HG02973 (cell line): ENCODE measurements at regions not wholly inside any gene's neighbourhood (a gene's known extent, or its start where the extent isn't known, plus 50 kb on each side); places are given as distances from the start of the nearest gene placed in this dataset.

ENCODE experiments used
- ATAC-seq: cut with Tn5 transposase; IDR thresholded peaks from one replicate; pipeline ENCODE4 v1.9.1; 2021; ENCODE audit warnings: moderate library complexity; ENCODE audit not compliant: unreplicated experiment

DNA sequence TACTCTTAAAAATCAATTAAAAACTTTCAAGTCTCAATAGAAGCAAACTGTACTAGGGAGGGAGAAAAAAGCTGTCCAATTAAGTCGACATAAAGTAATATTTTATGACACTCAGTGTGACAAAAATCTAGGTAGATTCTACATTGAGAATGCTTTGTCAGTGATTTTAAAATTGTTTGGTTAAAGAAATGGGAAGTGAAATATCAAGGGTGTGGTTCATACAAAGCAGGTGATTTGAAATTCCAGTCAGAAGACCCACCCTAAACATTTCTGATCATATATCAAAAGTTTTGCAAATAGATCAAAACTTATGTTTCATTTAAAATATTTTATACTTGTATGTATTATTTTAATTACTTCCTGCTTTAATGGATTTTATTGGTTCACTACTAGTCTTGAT is 338.9 kb upstream of the DCC start:
- no peak for ATAC-seq

DNA sequence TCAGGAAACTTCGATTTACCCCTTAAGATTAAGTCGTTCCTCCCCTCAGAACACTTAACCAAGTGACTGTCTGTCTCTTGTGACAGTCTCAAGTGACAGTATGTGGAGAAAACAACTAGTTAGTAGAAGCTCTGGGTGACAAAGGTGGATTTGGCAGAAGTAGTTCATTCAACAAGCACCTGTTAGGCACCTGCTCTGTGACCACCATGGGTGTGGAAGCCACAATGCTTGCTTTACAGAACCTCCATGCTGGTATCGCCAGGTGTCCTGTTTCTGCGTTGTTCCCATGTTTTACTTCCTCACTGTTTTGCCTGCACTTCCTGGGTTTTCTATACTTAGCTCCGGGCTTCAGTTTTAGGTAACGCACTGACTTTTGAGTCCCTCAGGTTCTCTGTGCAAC is 337.4 kb upstream of the DCC start:
- no peak for ATAC-seq

DNA sequence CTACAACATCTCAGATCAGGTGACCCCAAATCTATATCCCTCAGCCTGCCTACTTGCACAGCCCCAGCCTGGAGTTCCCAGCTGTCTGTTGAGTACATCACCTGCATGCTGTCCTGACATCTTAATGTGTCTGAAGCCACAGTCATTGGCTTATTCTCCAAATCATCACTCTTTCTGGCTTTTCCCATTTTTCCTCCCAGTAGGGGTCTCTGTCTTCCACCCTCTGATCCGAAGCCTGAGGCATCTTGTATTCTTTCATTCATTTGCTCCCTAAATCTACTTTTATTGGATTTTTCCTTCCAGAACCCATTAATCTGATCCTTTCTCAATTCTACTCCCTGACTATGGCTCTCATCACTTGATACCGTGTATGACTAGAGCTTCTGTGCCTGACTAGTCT is 332.9 kb upstream of the DCC start:
- ATAC-seq: no peak

DNA sequence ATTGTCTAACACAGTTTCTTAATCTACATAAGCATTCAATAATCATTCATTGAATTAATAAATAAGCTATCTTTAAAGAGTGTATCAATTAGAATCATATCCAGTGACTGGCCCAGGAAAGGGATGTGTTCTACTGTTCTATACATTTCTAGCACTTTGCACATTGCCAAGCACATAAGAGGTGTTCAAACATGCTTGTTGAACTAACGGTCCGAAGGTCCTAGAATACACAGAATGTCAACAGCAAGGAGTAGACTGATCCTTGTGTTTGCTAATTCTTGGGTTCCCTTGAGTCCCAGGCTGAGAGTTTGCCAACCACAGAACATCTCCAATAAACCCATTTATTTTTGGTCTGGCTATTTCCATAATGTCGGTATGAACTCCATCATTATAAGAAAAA is 331.7 kb upstream of the DCC start:
- ATAC-seq: no peak

DNA sequence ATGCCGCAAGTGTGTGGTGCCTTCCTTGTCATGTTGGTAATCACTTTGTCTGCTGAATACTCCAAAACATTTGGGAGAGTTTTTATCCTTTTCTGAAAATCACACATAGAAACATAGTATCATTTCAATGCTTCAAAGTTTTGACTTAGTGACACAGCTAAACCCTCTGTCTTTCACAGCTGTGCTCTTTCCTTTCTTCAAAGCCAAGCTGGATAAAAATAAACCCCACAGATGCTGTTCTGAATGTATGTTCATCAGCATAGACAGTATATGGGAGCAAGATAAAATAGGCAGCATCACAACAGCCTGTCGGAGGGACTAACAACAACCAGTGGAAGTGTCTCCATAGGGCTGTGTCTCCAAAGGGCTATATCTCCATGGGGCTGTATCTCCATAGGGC is 331.3 kb upstream of the DCC start:
- ATAC-seq: no peak

DNA sequence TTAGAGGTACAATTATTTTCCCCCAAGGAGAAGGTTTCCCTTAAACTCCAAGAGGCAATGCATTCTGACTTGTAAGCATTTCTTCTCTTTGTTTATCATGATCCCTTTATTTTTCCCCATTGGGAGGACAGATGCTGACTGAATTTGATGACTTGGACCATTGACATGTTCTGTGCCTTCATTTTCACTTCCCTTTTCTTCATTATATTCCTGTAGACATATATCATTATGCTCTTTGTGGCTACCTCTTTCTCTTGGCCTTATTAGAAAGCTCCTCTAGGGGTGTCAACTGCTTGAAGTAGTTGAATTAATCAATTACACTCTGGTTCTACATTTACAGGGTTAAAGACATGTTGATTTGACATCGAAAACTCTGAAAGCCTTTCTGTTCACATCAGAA is 330.0 kb upstream of the DCC start:
- no peak for ATAC-seq

DNA sequence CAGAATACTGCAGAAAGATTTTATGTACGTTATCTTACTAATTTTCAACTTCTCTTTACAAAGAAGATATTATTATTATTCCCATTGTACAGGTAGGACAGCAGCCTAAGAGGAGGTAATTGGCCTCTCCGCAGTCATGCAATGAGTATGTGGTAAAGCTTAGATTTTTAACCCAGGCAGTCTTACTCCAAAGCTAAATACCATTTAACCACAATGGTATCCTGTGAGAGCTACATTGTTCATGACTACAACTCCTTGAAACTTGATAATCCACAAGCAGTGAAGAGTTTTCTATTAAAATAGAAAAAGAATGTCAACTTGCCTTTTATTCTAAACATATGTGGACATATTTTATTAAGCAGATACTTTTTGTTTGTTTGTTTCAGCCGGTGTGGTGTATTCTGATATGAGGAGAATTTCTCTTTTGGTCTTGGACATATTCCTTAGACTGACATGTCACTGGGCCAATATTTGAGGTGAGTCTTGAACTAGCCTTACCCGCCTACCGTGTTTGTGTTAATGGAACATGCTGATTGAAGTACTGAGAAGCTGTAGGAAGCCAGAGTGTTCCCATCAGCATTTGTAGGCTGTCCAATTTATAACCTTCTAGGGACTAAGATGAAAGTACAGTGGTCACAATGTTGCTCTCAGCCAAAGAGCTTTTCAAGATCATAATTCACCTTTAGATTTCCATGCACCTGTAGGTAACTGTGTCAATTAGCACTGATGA is 293.9 kb upstream of the DCC start:
- no peak for ATAC-seq

DNA sequence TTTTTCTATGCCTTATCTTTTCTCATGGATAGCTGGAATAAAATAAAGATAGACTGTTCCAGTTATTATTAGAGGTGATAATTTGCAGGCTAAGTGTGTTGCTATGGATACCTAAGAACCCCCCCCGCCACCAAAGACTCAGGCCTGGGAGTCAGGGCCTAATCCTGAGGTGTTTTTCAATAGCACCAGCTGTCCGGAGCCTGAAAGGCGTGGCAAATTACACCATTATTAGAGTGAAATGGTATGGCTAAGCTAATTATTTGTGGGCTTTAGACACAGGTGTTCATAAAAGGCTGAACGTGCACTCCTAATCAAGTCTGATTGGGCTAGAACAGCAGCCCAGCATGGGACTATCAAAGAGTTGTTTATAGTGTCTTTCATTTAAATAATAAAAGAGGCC is 293.2 kb upstream of the DCC start:
- no peak for ATAC-seq

DNA sequence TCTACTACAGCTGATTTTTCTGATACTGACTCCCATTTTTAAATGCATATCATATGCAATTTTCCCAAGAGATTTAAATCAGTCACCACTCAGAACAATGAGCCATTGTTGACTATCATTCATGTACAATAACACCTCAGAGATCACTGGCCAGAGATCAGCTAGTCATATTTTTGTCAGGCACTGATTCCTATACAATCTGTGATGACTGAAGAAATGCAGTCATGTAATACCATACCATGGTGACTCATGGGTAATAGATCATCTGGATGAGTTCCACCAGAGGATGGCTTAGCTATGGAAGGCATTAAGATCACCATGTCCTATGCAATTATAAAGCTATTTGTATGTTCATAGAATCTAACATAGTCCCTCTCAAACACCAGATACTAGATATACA is 285.7 kb upstream of the DCC start:
- no peak for ATAC-seq

DNA sequence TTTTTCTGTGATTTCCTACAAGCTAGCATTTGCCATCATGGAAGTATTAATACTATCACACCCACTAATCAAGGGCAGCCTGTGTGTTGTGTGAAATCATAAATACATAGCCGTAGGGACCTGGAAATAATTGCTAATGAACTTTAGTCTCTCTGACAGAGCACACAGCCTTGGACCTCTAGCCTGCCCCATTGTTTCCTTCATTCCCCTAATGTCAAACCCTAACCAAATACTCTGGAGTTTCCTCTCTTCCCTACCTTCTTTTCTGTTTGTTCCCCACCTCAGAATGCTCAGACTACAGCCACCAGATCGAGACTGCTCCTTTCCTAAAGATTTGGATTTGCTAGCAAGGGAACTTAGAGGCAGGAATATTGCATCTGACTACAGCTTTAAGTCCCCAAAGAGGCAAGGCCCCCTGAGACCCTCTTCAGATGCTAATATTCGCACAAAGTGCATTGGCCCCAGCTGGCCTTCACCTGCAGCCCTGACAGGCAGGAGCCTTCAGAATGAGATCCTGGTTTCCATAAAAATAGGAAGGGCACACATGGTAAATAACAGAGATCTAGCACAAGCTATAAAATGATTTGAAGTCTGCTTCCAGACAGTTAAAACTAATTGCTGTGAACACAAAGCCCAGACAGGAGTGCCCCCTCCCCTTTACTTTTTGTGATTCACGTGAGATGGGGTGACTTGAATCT is 279.2 kb upstream of the DCC start:
- ATAC-seq: no peak

DNA sequence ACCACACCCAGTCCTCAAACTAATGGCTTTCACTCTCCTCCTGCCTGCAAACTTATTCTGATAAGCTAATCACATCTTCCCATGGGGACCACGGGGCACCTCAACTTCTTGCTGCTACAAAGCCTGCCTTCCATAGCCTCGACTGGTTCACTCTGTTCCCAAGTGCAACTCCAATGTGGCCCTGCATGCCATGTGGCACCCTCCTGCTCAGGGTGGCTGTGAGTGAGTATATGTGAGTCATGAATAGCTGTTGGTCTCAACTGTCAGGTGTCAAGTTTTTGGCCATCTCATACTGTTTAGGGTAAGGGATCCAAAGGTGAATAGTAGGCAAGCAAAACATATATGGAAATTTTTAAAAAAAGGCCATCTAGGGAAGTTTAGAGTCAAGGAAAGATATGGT is 276.1 kb upstream of the DCC start:
- ATAC-seq: no peak

DNA sequence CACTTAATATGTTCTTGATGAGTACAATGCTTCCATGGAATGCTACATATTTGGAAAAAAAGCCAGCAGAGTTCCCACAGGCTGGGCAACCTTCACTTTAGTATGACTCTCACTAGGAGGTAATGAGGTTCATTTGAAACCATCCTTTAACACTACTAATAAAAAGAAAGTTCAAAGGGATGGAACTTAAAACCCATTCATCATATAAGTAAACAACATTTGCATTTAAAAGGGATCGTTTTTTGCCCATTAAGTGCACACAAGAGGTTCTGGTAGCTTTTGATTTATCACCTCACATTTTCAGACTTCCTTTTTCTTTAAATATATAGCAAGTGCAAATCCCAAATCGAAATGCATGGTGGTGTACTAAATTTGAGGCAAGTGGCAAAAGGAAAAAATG is 270.8 kb upstream of the DCC start:
- ATAC-seq: no peak

DNA sequence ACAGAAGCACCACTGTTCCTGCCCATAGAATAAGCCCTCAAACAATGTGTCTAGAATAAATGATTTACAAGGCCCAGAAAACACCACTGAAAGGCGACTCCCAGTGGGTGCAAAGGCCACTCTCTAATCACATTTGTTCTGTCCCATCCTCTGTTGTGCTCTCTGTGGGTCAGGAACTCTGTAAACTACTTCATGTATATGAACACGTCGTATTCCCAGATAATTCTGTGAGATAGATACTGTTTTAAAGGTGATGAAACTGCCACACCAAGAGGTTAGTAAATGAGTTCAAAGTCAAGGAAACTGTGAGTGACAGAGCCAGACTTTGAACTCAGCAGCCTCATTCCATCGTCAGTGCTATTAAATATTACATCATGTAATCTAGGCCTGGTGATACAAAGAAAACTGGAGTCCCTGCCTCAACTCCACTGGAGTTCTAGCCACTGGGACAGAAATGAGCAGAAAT is 269.7 kb upstream of the DCC start:
- ATAC-seq: no peak

DNA sequence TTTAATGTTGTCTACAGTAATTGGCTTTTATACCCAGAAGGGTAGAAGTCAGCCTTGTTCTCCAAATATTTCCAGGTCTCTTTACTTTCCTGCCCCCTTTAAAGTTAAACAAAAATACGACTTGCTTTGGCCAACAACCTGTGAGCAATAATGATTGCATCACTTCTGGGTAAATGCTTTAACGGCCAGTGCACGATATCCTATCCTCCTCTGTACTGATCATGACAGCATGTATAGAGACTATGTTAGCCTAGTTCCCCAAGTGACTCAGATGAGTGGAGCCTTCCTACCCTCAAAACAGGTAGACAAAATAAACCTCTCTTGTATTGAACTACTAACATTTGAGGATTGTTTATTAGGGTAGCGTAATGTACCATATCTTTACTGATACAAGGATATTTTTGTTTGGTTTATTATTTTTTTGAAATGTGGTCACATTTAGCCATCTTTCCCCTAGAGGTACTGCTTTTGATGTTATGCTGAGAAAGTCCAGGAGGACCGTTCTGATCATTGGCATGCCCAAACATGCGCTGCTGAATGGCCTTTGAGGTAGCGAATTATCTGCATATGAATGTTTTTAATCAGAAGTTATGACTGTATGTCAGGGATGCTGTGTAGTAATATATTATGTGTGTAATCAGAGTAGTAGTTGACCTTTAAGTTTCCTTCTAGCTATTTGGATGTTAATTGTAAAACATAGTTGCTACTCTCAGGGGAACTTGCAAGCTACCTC is 262.6 kb upstream of the DCC start:
- no peak for ATAC-seq

DNA sequence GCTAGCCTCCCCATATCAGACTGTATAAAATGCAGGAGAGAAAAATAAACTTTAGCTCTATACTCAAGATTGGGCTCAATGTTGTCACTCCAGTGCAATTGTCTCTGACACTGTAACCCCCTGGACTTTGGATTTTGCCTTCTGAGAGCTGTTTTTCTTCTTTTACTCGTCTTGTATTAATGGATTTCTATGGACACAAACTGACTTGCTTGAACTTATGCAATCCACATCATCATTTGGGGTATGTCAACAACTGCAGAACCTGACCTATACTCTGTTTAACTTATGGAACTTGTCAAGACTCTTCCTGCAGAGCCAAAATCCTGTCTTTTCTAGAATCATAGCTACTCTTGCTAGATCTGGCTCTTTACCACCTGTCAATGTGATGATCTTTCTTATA is 257.8 kb upstream of the DCC start:
- ATAC-seq: no peak

DNA sequence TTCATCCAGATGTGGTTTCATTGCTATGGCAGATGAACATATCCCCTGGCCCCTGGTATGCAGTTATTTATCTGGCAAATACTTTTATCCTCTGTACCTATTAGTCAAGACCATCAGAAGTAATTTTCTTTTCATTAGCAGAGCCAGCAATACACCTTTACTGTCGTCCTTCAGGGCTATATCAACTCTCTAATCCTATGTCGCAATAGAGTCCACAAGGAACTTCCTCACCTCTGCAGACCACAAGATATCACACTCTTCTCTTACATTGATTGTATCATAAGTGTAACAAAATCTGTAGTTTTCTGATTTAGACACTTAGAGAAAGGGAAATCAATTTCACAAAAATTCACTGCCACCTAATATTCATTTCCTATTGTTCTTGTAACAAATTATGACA is 252.9 kb upstream of the DCC start:
- no peak for ATAC-seq

DNA sequence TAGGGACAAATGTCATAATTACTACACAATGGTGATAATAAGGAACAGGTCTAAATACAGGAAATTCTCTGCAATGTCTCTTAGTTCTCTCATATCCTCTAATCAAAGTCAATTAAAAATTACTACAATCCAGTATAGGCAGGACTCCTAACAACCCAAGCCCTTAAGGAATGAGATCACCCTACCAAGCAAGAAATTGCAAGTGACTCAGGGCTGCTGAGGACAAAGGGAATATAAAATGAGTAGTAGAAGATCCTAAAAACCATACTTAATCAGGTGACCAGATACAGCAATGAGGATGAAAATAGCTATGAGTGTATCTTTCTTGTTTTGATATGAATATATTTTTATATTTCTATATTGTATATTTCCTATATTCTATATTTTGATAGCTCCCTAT is 250.0 kb upstream of the DCC start:
- no peak for ATAC-seq

DNA sequence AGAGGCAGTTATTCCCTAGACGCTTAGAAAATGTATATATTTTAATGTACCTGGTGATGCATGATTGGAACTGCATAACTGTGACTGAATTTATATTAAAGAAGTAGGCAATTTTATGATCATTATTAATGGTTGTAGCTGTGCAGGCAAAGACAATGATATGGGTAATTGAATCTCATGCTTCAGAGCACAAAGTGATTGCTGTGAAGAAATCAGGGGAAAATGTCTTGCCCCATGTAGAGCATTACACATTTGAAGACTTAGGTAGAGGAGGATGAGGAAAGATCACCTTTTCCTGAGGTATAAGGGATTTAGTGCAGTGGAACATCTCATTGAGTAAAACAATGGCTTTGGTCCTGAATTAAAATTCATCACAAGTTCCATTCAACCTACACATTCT is 246.8 kb upstream of the DCC start:
- no peak for ATAC-seq

DNA sequence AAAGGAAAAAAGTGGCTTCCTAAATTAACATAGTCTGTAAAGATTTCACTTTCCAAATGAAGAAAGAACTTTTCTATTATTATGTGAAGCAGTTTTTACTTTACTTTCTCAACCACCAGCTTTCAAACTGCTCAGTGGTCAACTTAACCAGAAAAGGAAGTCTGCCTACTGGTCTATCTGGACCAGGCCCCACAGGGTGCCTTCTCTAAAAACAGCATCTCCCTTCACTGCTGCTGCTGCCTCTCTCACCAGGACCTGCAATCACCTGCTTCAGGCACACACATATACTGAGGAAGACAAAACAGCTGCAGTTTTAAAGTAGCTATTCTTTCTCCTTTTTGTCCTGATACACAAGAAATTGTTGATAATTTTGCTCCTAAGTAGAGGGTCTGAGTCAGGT is 221.3 kb upstream of the DCC start:
- no peak for ATAC-seq

DNA sequence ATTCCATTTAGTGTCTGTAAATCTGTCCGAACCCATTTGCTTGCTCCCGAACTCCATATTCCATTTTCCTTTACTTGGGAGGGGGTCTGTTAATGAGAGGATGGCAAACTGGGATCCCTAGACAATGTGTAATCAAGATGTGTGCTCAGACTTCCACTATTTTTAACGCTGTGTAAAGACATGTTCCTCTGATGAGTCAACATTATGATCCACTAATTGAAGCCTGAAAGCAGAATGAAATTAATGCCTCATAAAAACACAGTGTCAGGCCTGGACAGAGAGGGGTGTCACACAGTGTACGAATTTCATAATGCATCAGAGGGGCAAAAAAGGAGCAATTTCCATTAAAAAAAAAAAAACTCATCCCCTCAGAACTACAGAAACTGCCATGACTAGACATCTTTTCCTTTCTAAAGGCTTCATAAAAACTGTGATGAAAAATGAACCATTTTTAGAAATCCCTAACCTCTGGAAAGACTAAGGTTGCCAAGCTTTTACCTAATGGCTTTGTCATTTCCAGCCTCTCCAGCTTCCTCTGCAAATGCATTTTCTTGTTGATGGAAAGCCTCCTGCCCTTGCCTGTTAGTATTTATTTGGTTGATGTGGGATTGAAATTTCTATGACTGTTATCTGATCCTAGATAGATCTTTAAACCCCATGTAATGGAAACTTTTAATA is 209.2 kb upstream of the DCC start:
- ATAC-seq: no peak

DNA sequence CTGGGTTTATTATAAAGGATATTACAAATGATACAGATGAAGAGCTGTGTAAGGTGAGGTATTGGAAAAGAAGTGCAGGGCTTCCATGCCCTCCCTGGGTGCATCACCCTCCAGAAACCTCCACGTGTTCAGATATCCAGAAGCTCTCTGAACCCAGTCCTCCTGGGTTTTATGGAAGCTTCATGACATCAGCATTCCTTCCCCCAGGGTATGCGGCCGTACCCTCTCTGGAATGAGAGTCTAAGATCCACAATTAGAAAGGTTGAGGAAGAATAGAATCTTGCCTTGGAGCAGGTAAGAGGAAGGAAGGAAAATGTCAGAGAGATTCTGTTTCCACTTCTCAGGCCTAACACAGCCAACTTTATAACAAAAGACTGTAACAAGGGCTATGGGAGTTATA is 208.2 kb upstream of the DCC start:
- ATAC-seq: no peak

DNA sequence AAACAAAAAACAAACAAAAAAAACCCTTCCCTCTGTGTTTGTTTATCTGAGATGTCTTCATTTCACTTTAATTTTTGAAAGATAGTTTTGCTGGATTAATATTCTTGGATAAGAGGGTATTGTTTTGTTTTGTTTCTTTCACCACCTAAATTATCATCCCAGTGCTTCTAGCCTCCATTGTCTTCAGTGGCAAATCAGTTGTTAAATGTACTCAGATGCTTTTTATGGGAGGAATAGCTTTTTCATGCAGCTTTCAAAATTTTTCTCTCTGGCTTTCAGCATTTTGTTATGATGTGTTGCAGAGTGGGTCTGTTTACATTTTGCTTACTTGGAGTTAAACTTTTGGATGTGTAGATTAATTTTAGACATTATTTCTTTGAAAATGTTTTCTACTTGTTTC is 203.5 kb upstream of the DCC start:
- ATAC-seq: no peak
